ENCODE measurements at regions not wholly inside any gene's neighbourhood (a gene's known extent, or its start where the extent isn't known, plus 50 kb on each side); places are given as distances from the start of the nearest gene placed in this dataset.
A peak's percentile ranks its signal among the peaks of the same experiment; 100 is the strongest.
"Not testable (repeated sequence)": the region's sequence is repeated elsewhere in the genome, so short reads cannot be mapped to it uniquely, and the experiment has no call there.

GRCh38 chr4:81715357-81715756 lies 243.7 kb upstream of the RASGEF1B start:
- H3K27me3 ChIP-seq (replicated peaks in 1 of 4; ENCODE audit: control insufficient read depth in 3 of 4, extremely low read depth in 1 of 4, insufficient read depth in 3 of 4, low read length in 3 of 4); H3K14ac ChIP-seq (ENCODE audit: insufficient read length); H3K4me1 ChIP-seq (replicated peaks in 1 of 4; ENCODE audit: control insufficient read depth in 3 of 4, insufficient read depth in 4 of 4, low read length in 3 of 4); H3K23me2 ChIP-seq (ENCODE audit: low read depth, low read length); H2BK120ac ChIP-seq (replicated peaks; ENCODE audit: low read depth, low read length); H4K5ac ChIP-seq (ENCODE audit: insufficient read length, low read depth, low read length); H3K9me3 ChIP-seq (ENCODE audit: insufficient read depth in 2 of 2, low read depth in 1 of 2, low read length in 1 of 2); H3K36me3 ChIP-seq (ENCODE audit: control insufficient read depth in 2 of 4, insufficient read depth in 4 of 4, low read length in 3 of 4); H3K27ac ChIP-seq (ENCODE audit: low read depth, low read length); H3K4me3 ChIP-seq (ENCODE audit: extremely low read depth in 1 of 4, insufficient read depth in 2 of 4, low read depth in 3 of 4, low read length in 4 of 4); H3K79me1 ChIP-seq (ENCODE audit: low read depth, low read length); H3K79me2 ChIP-seq (ENCODE audit: control insufficient read depth in 1 of 2, insufficient read depth in 2 of 2, low read length in 2 of 2); H2AK5ac ChIP-seq (ENCODE audit: low read depth, low read length); POLR2A ChIA-PET (ENCODE audit: partially characterized antibody); H3K23ac ChIP-seq (ENCODE audit: insufficient read length); H2BK20ac ChIP-seq (ENCODE audit: low read length); H3K18ac ChIP-seq (ENCODE audit: extremely low read depth, low read length); H3K9ac ChIP-seq (replicated peaks in 1 of 4; ENCODE audit: extremely low read depth in 1 of 4, low read depth in 3 of 4, low read length in 3 of 4); H3K56ac ChIP-seq (replicated peaks; ENCODE audit: insufficient read length, low read depth, low read length); H3K4ac ChIP-seq (replicated peaks; ENCODE audit: insufficient read length, low read depth, low read length); H2BK15ac ChIP-seq (ENCODE audit: low read length); H4K91ac ChIP-seq (replicated peaks; ENCODE audit: insufficient read length, low read length); H4K20me1 ChIP-seq (replicated peaks in 1 of 2; ENCODE audit: control insufficient read depth in 1 of 2, insufficient read depth in 2 of 2, low read length in 2 of 2): not testable (repeated sequence)
- H3K4me2 ChIP-seq (ENCODE audit: insufficient read depth in 1 of 2, low read depth in 2 of 2, low read length in 2 of 2), result peak overlapping the region in 1 of 2 experiments; percentile 54; a peak in 1 of 4 replicates
- H2BK12ac ChIP-seq (ENCODE audit: low read depth, low read length), result 0 out of 2 replicates have a peak overlapping the region, but pooled peaks have one; percentile 43
- DNase-seq (ENCODE audit: low read depth in 1 of 2, low spot score in 2 of 2) (peak in 1 of 2 experiments; percentile 49), FAIRE-seq (peak; percentile 13)
- H4K8ac ChIP-seq (ENCODE audit: extremely low read depth, insufficient read depth, low read length), result peak overlapping the region; percentile 57
- CTCF ChIA-PET (ENCODE audit: partially characterized antibody), result interaction anchor here (0.9 to 1.7 kb wide), 3 partner anchors 9 to 248 kb away, joined by 3 to 7 read pairs (median 3); no protein-coding TSS in a partner anchor
- TF ChIP-seq RBBP5 (IDR thresholded peaks at IDR 0.05; ENCODE audit: borderline replicate concordance, low read depth, low read length) (peak; percentile 33; the same call in 1 of the 2 replicates), BACH1 (IDR thresholded peaks at IDR 0.05; ENCODE audit: low read length) (0 out of 2 replicates have a peak, but pooled peaks have one; percentile 19), YY1 (IDR thresholded peaks at IDR 0.05; ENCODE audit: low read depth, low read length) (0 out of 2 replicates have a peak, but pooled peaks have one; percentile 9)
- peak overlapping the region; percentile 44; the same call in 1 of the 2 replicates for H2BK5ac ChIP-seq (ENCODE audit: low read depth, low read length)
- 62% methylated on average over 8 of the region's 8 CpGs; no CpG with 5 or more reads in 1 of the 2 experiments for WGBS, 2 experiments (ENCODE audit: extremely low coverage in 1 of 2, insufficient coverage in 1 of 2, insufficient read length in 1 of 2, insufficient replicate concordance in 2 of 2, low coverage in 1 of 2, low lambda C conversion rate in 2 of 2, missing lambda C conversion rate in 1 of 2)
- peak overlapping the region; percentile 48 for H2AFZ ChIP-seq (ENCODE audit: low read length)

Data from H1 (cell line).